Right lobe of liver (tissue), 4 donors: ENCODE measurements at regions not wholly inside any gene's neighbourhood (a gene's known extent, or its start where the extent isn't known, plus 50 kb on each side); places are given as distances from the start of the nearest gene placed in this dataset.

ENCODE experiments used
- POLR2A ChIP-seq: fragments of 450-650 bp; IDR thresholded peaks from one replicate; pipeline ENCODE4 v1.6.1; 2017; ENCODE audit warnings: antibody characterized with exemption, mild to moderate bottlenecking
- TF ChIP-seq, protein P1 (sequence below), 4 donors: fragments of 200-600 bp in 3 of 4; fragments of 450-650 bp in 1 of 4; IDR thresholded peaks; one replicate each; pipeline versions ENCODE4 v1.5.1 to v1.8.0; 2016 to 2022; ENCODE audit warnings: antibody characterized with exemption in 4 of 4, mild to moderate bottlenecking in 2 of 4
- donor health status: DM: no; HTN: no; CAD: no.
- donor health status: DM: no; HTN: no; CAD: no.
- donor health status: DM: no; HTN: yes; CAD: no.

DNA sequence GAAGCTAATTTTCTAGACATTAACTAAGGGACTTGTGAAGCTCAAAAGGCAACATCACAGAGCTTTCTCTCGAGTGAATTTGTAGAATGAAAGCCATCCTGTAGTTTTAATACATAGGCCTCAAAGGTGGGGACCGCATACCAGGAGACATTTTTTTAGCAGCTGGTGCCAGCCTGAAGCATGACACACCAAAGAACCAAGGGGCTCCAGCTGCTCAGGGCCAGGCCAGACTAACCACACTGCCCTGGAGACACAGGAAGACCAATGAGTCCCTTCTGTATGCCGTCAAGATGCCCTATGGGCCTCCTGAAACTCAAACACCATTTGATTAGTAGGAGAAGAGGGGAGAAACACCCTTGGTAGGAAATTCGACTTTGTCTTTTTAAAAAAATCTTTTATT is 113.9 kb upstream of the CACNA1E start:
- TF ChIP-seq, protein P1, sequence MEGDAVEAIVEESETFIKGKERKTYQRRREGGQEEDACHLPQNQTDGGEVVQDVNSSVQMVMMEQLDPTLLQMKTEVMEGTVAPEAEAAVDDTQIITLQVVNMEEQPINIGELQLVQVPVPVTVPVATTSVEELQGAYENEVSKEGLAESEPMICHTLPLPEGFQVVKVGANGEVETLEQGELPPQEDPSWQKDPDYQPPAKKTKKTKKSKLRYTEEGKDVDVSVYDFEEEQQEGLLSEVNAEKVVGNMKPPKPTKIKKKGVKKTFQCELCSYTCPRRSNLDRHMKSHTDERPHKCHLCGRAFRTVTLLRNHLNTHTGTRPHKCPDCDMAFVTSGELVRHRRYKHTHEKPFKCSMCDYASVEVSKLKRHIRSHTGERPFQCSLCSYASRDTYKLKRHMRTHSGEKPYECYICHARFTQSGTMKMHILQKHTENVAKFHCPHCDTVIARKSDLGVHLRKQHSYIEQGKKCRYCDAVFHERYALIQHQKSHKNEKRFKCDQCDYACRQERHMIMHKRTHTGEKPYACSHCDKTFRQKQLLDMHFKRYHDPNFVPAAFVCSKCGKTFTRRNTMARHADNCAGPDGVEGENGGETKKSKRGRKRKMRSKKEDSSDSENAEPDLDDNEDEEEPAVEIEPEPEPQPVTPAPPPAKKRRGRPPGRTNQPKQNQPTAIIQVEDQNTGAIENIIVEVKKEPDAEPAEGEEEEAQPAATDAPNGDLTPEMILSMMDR (IDR thresholded peaks at IDR 0.05) = no peak
- no peak for TF ChIP-seq POLR2A
